ENCODE measurements at regions not wholly inside any gene's neighbourhood (a gene's known extent, or its start where the extent isn't known, plus 50 kb on each side); places are given as distances from the start of the nearest gene placed in this dataset.

GRCh38 chr13:66098931-66099628, 1131.1 kb downstream of the PCDH9 start (continued):
- no peak for TF ChIP-seq MYPOP (CRISPR knock-in tag; IDR thresholded peaks at IDR 0.05)
- TF ChIP-seq REST (IDR thresholded peaks at IDR 0.05; ENCODE audit: borderline replicate concordance in 1 of 2, low read depth in 1 of 2, low read length in 2 of 2) = no peak
- TF ChIP-seq ZNF883 (CRISPR knock-in tag; IDR thresholded peaks at IDR 0.05; ENCODE audit: not compliant biosample characterization) = no peak
- TF ChIP-seq CHD2 (IDR thresholded peaks at IDR 0.05; ENCODE audit: low read depth, low read length) = no peak
- TF ChIP-seq ZNF563 (CRISPR knock-in tag; IDR thresholded peaks at IDR 0.05) = no peak
- TF ChIP-seq ZNF224 (CRISPR knock-in tag; IDR thresholded peaks at IDR 0.05) = no peak
- no peak for TF ChIP-seq ZBTB7A (CRISPR knock-in tag; IDR thresholded peaks at IDR 0.05)
- TF ChIP-seq PHF5A (CRISPR knock-in tag; IDR thresholded peaks at IDR 0.05; ENCODE audit: low read depth, unreplicated experiment) = no peak

GRCh38 chr13:66089711-66090110, 1140.4 kb downstream of the PCDH9 start:
- no peak overlapping the region for H3K4me2 ChIP-seq (ENCODE audit: low read depth, low read length)
- in situ Hi-C loops (cut with HindIII; ENCODE audit: extremely low pct_ligation_motif_present, low pct_unique_long_range_greater_than_20kb) (no loop called here), intact Hi-C loops (cut with micrococcal nuclease; ENCODE audit: unreplicated experiment) (no loop called here)
- no peak overlapping the region for H3K9ac ChIP-seq (ENCODE audit: insufficient read depth, low read depth, low read length)
- H3K27me3 ChIP-seq (ENCODE audit: control insufficient read depth in 1 of 2, insufficient read depth in 2 of 2, low read length in 2 of 2) = no peaks in the 10 kb centered on the region
- no peaks in the 10 kb centered on the region for H3K79me2 ChIP-seq (ENCODE audit: insufficient read depth, low read length)
- no peaks in the 10 kb centered on the region for H3K4me1 ChIP-seq (ENCODE audit: insufficient read depth, low read length)
- H3K4me3 ChIP-seq (replicated peaks in 1 of 3; ENCODE audit: insufficient read depth in 1 of 3, low read depth in 2 of 3, low read length in 3 of 3) = no peak overlapping the region
- ChIA-PET CTCF (ENCODE audit: low intra/inter-chr PET ratio, low total read pairs) (no interaction called here), POLR2A (no interaction called here)
- 0% methylated on average over 1 of the region's 1 CpG for WGBS (ENCODE audit: low lambda C conversion rate)
- H4K20me1 ChIP-seq (ENCODE audit: insufficient read depth, low read length) = no peaks in the 10 kb centered on the region
- no peak overlapping the region for H2AFZ ChIP-seq (ENCODE audit: low read length)
- FAIRE-seq (no peak), ATAC-seq (no peak), DNase-seq (ENCODE audit: low spot score) (no peak)
- H3K27ac ChIP-seq (ENCODE audit: extremely low read length, insufficient read depth, low read length) = no peak overlapping the region
- BruUV-seq (replicated peaks) = no TSS peak
- H3K36me3 ChIP-seq (replicated peaks in 1 of 2; ENCODE audit: control insufficient read depth in 1 of 2, insufficient read depth in 2 of 2, low read length in 2 of 2) = no peaks in the 10 kb centered on the region
- H3K9me3 ChIP-seq (ENCODE audit: low read length) = no peaks in the 10 kb centered on the region
- TF ChIP-seq ZNF382 (CRISPR knock-in tag; IDR thresholded peaks at IDR 0.05; ENCODE audit: borderline replicate concordance) = no peak
- no peak for TF ChIP-seq FOXO4 (CRISPR knock-in tag; conservative IDR thresholded peaks at IDR 0.05)
- TF ChIP-seq HNRNPUL1 (IDR thresholded peaks at IDR 0.05; ENCODE audit: low read depth, low read length) = no peak
- TF ChIP-seq ZNF614 (CRISPR knock-in tag; IDR thresholded peaks at IDR 0.05; ENCODE audit: borderline replicate concordance) = no peak
- TF ChIP-seq FOXC1 (CRISPR knock-in tag; IDR thresholded peaks at IDR 0.05; ENCODE audit: borderline replicate concordance) = no peak
- TF ChIP-seq KLF13 (CRISPR knock-in tag; IDR thresholded peaks at IDR 0.05) = no peak
